K562 (cell line): ENCODE measurements at regions not wholly inside any gene's neighbourhood (a gene's known extent, or its start where the extent isn't known, plus 50 kb on each side); places are given as distances from the start of the nearest gene placed in this dataset.
"Not testable (repeated sequence)": the region's sequence is repeated elsewhere in the genome, so short reads cannot be mapped to it uniquely, and the experiment has no call there.

Source experiments
- ATAC-seq: fragments of 200-7000 bp; cut with Tn5 transposase; 3 replicates; pipeline ENCODE4 v1.9.1; 2020; ENCODE audit warnings: moderate library complexity
- BruUV-seq: library from RNA; stranded (reverse); fragments of 400-500 nt; replicated peaks from 2 replicates; lab custom pipeline; 2021; lab: Mats Ljungman, UMichigan
- CTCF ChIA-PET: fragments of 300-600 bp; formaldehyde crosslinking; extraction: SDS; loops from one replicate; lab custom pipeline; 2021; ENCODE audit warnings: low intra/inter-chr PET ratio; lab: Yijun Ruan, JAX
- POLR2A ChIA-PET: fragments of 300-600, 350-650 bp; sonication (Branson Sonifier 250); formaldehyde crosslinking; extraction: SDS; loops from one replicate; lab custom pipeline; 2021; ENCODE audit warnings: antibody characterized with exemption, inconsistent platforms; lab: Yijun Ruan, JAX
- DNase-seq, 4 experiments: peaks; one replicate each; pipeline versions ENCODE4 v3.0.0 to v3.0.0-alpha.2; 2011 to 2018; ENCODE audit warnings: low spot score in 3 of 4, mixed read lengths in 3 of 4; ENCODE audit errors: extremely low read depth in 1 of 4
- FAIRE-seq: peaks from 2 replicates; lab custom pipeline; 2011; peaks lifted over from hg19 to GRCh38; lab: Jason Lieb, UNC
- H2AFZ ChIP-seq: 2 replicates; pipeline ENCODE4 v1.6.0; 2011; ENCODE audit warnings: low read depth, low read length, control low read depth, inconsistent platforms
- H3K27ac ChIP-seq: fragments of 200-600 bp; 3 replicates; pipeline ENCODE4 v1.8.0; 2011; ENCODE audit warnings: low read depth, mild to moderate bottlenecking, control low read depth, inconsistent platforms, low read length, moderate library complexity, mixed read lengths; ENCODE audit errors: extremely low read depth
- H3K27me3 ChIP-seq, 2 experiments: fragments of 300-600 bp in 1 of 2; 2 replicates in 1 of 2; 3 replicates in 1 of 2; pipeline versions ENCODE4 v1.6.0 to v1.8.0; 2011; ENCODE audit warnings: inconsistent platforms in 2 of 2, low read length in 2 of 2, mild to moderate bottlenecking in 1 of 2, mixed read lengths in 1 of 2, moderate library complexity in 1 of 2; ENCODE audit not compliant: control insufficient read depth in 2 of 2, insufficient read depth in 2 of 2
- H3K36me3 ChIP-seq: fragments of 300-600 bp; 3 replicates; pipeline ENCODE4 v1.8.0; 2011; ENCODE audit warnings: mild to moderate bottlenecking, low read length, inconsistent platforms; ENCODE audit not compliant: control insufficient read depth, insufficient read depth
- H3K4me1 ChIP-seq, 2 experiments: fragments of 200-600 bp in 1 of 2; replicated peaks in 1 of 2; 2 replicates in 1 of 2; 3 replicates in 1 of 2; pipeline versions ENCODE4 v1.5.1 to v1.8.0; 2011; ENCODE audit warnings: inconsistent platforms in 2 of 2, low read length in 2 of 2, mild to moderate bottlenecking in 1 of 2, mixed read lengths in 1 of 2, moderate library complexity in 1 of 2; ENCODE audit not compliant: control insufficient read depth in 2 of 2, insufficient read depth in 2 of 2
- H3K4me2 ChIP-seq: 2 replicates; pipeline ENCODE4 v1.6.1; 2011; ENCODE audit warnings: low read length, control low read depth, inconsistent platforms, mixed read lengths; ENCODE audit not compliant: insufficient read depth
- H3K4me3 ChIP-seq: fragments of 200-600 bp; sonication (generic), shearing (Covaris generic); 2 replicates; pipeline ENCODE4 v1.5.1; 2016; ENCODE audit warnings: control low read depth, inconsistent platforms
- H3K79me2 ChIP-seq: fragments of 200-600 bp; 3 replicates; pipeline ENCODE4 v1.8.0; 2011; ENCODE audit warnings: low read length, inconsistent platforms; ENCODE audit not compliant: control insufficient read depth, insufficient read depth
- H3K9ac ChIP-seq, 2 experiments: 2 replicates each; pipeline versions ENCODE4 v1.6.0 to v1.6.1; 2011; ENCODE audit warnings: low read depth in 2 of 2, low read length in 2 of 2, control low read depth in 1 of 2, inconsistent platforms in 1 of 2, mild to moderate bottlenecking in 1 of 2, mixed read lengths in 1 of 2; ENCODE audit not compliant: insufficient read depth in 1 of 2
- H3K9me1 ChIP-seq: one replicate; pipeline ENCODE4 v1.6.0; 2011; ENCODE audit warnings: inconsistent platforms, mild to moderate bottlenecking, low read length, moderate library complexity; ENCODE audit not compliant: control insufficient read depth, insufficient read depth
- H3K9me3 ChIP-seq: replicated peaks from 2 replicates; pipeline ENCODE4 v1.5.1; 2011; ENCODE audit warnings: low read depth, low read length, inconsistent platforms; ENCODE audit not compliant: control insufficient read depth, insufficient read depth
- H4K20me1 ChIP-seq: replicated peaks from 2 replicates; pipeline ENCODE4 v1.6.1; 2011; ENCODE audit warnings: low read length, inconsistent platforms, mixed read lengths; ENCODE audit not compliant: control insufficient read depth, insufficient read depth
- ILF3 ChIP-seq: fragments of 450-650 bp; IDR thresholded peaks from 2 replicates; pipeline ENCODE4 v1.6.1; 2018; ENCODE audit warnings: antibody characterized with exemption, mild to moderate bottlenecking, moderate library complexity, borderline replicate concordance
- KDM5B ChIP-seq: fragments of 200-600 bp; sonication (generic); IDR thresholded peaks from 2 replicates; pipeline ENCODE4 v1.6.1; 2012; ENCODE audit warnings: low read depth, mild to moderate bottlenecking, moderate library complexity, low read length, control low read depth, inconsistent platforms; ENCODE audit not compliant: insufficient replicate concordance
- SREBF1 ChIP-seq: fragments of 150-350 bp; IDR thresholded peaks from 2 replicates; pipeline ENCODE4 v1.6.1; 2014; ENCODE audit warnings: antibody characterized with exemption, low read depth, low read length, borderline replicate concordance
- SRF ChIP-seq, 2 experiments: fragments of 250-450, 450-650 bp in 1 of 2; sonication (Bioruptor Pico) in 1 of 2; sonication (generic) in 1 of 2; formaldehyde crosslinking; IDR thresholded peaks; 2 replicates each; pipeline versions ENCODE4 v1.5.0 to v1.5.1; 2020 to 2022; ENCODE audit warnings: mild to moderate bottlenecking in 1 of 2, missing genetic modification reagents in 1 of 2
- WGBS: fragments of 100-300 bp; shearing (Covaris generic); methylation state at CpG from one replicate; pipeline ENCODE4 v1.1.6; 2016; ENCODE audit warnings: low coverage, mixed read lengths; ENCODE audit not compliant: insufficient coverage; ENCODE audit errors: missing lambda C conversion rate; 5-methylcytosine and 5-hydroxymethylcytosine counted together
- in situ Hi-C: fragments of 300-500 bp; cut with MboI; formaldehyde crosslinking; loops from 4 replicates; pipeline ENCODE4 v1.15.0; 2018; ENCODE audit warnings: inconsistent platforms, mixed read lengths
- intact Hi-C: fragments of 100-400 bp; cut with micrococcal nuclease; formaldehyde crosslinking; loops from 2 replicates; pipeline ENCODE4 v1.14.2; 2022
- TF ChIP-seq, protein P1 (sequence below): fragments of 150-350 bp; conservative IDR thresholded peaks from 2 replicates; pipeline ENCODE4 v1.6.1; 2014; ENCODE audit warnings: low read length

DNA sequence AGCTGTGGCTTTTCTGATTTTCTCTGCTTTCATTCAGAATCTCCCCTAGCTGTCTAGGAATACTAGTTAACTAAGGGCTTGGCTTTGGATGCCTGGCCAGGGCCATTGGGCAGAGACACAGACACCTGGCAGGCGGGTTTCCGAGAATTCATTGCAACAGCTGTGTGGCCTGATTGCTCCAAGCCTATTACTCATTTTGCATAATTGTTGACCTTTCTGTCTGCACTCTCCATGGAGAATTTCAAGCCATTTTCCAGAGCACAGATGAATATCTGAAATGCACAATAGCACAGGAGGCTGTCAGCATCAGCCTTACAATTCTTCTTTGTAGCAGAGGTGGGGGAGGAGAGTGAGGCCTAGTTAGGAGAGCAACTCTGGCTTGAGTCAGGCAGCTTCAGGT lies 310.5 kb downstream of the DMAC1 start (continued):
- TF ChIP-seq, protein P1, sequence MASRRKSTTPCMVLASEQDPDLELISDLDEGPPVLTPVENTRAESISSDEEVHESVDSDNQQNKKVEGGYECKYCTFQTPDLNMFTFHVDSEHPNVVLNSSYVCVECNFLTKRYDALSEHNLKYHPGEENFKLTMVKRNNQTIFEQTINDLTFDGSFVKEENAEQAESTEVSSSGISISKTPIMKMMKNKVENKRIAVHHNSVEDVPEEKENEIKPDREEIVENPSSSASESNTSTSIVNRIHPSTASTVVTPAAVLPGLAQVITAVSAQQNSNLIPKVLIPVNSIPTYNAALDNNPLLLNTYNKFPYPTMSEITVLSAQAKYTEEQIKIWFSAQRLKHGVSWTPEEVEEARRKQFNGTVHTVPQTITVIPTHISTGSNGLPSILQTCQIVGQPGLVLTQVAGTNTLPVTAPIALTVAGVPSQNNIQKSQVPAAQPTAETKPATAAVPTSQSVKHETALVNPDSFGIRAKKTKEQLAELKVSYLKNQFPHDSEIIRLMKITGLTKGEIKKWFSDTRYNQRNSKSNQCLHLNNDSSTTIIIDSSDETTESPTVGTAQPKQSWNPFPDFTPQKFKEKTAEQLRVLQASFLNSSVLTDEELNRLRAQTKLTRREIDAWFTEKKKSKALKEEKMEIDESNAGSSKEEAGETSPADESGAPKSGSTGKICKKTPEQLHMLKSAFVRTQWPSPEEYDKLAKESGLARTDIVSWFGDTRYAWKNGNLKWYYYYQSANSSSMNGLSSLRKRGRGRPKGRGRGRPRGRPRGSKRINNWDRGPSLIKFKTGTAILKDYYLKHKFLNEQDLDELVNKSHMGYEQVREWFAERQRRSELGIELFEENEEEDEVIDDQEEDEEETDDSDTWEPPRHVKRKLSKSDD: no peak
- TF ChIP-seq ILF3 (no peak), SREBF1 (no peak), KDM5B (no peak), SRF (CRISPR knock-in tag; IDR thresholded peaks at IDR 0.05) (no peak)

DNA sequence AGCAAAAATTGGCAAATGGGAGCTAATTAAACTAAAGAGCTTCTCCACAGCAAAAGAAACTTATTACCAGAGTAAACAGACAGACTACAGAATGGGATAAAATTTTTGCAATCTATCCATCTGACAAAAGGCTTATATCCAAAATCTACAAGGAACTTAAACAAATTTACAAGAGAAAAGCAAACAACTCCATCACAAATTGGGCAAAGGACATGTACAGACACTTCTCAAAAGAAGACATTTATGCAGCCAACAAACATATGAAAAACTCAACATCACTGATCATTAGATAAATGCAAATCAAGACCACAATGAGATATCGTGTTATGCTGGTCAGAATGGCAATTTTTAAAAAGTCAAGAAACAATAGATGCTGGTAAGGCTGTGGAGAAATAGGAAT lies 315.6 kb downstream of the DMAC1 start:
- in situ Hi-C loops, H3K27me3 ChIP-seq, H3K36me3 ChIP-seq, CTCF ChIA-PET, H3K9ac ChIP-seq, intact Hi-C loops, ATAC-seq, POLR2A ChIA-PET, H3K9me3 ChIP-seq, H3K27ac ChIP-seq, H3K4me2 ChIP-seq, H3K4me3 ChIP-seq, H3K9me1 ChIP-seq, H3K79me2 ChIP-seq, DNase-seq, H2AFZ ChIP-seq, H3K4me1 ChIP-seq, H4K20me1 ChIP-seq, BruUV-seq, FAIRE-seq: not testable (repeated sequence)
- 0% methylated on average over 1 of the region's 1 CpG for WGBS
